ENCODE measurements at regions not wholly inside any gene's neighbourhood (a gene's known extent, or its start where the extent isn't known, plus 50 kb on each side); places are given as distances from the start of the nearest gene placed in this dataset.

- Histone ChIP-seq H3K27me3 (no peaks in the 10 kb centered on the region), H3K36me3 (no peaks in the 10 kb centered on the region), H3K4me3 (no peak overlapping the region), H3K4me1 (ENCODE audit: low read depth) (no peaks in the 10 kb centered on the region), H3K27ac (no peak overlapping the region), H3K9me3 (ENCODE audit: low read depth) (no peaks in the 10 kb centered on the region)
- TF ChIP-seq CTCF (IDR thresholded peaks at IDR 0.05; ENCODE audit: low read depth, low read length) = no peak
- DNase-seq (ENCODE audit: low read depth in 1 of 2, low spot score in 1 of 2) = no peak
Measured at GRCh38 chr9:26537211-26537610, 355.4 kb downstream of the CAAP1 start.

GRCh38 chr9:26535151-26535550 is 357.5 kb downstream of the CAAP1 start:
- H3K4me1 ChIP-seq (ENCODE audit: low read depth) = no peaks in the 10 kb centered on the region
- no peaks in the 10 kb centered on the region for H3K9me3 ChIP-seq (ENCODE audit: low read depth)
- no peak overlapping the region for H3K27ac ChIP-seq
- no peak for DNase-seq (ENCODE audit: low read depth in 1 of 2, low spot score in 1 of 2)
- TF ChIP-seq CTCF (IDR thresholded peaks at IDR 0.05; ENCODE audit: low read depth, low read length) = no peak
- H3K27me3 ChIP-seq = peaks cover 8% of the 10 kb centered on the region
- H3K36me3 ChIP-seq = no peaks in the 10 kb centered on the region
- H3K4me3 ChIP-seq = no peak overlapping the region

- Histone ChIP-seq H3K4me3 (no peak overlapping the region), H3K27me3 (peaks cover 11% of the 10 kb centered on the region), H3K4me1 (ENCODE audit: low read depth) (no peaks in the 10 kb centered on the region)
Measured at GRCh38 chr9:26530841-26531240, 361.8 kb downstream of the CAAP1 start.

GRCh38 chr9:26527931-26528330 is 364.7 kb downstream of the CAAP1 start:
- H3K36me3 ChIP-seq = no peaks in the 10 kb centered on the region
- no peak for DNase-seq (ENCODE audit: low read depth in 1 of 2, low spot score in 1 of 2)
- no peak for TF ChIP-seq CTCF (IDR thresholded peaks at IDR 0.05; ENCODE audit: low read depth, low read length)
- no peaks in the 10 kb centered on the region for H3K4me1 ChIP-seq (ENCODE audit: low read depth)
- no peak overlapping the region for H3K4me3 ChIP-seq
- no peaks in the 10 kb centered on the region for H3K9me3 ChIP-seq (ENCODE audit: low read depth)
- H3K27ac ChIP-seq = no peak overlapping the region
- peaks cover 11% of the 10 kb centered on the region for H3K27me3 ChIP-seq

More at GRCh38 chr9:26530841-26531240, 361.8 kb downstream of the CAAP1 start:
- Histone ChIP-seq H3K36me3 (no peaks in the 10 kb centered on the region), H3K9me3 (ENCODE audit: low read depth) (no peaks in the 10 kb centered on the region), H3K27ac (no peak overlapping the region)
- TF ChIP-seq CTCF (IDR thresholded peaks at IDR 0.05; ENCODE audit: low read depth, low read length) = no peak
- no peak for DNase-seq (ENCODE audit: low read depth in 1 of 2, low spot score in 1 of 2)

GRCh38 chr9:26524267-26524666 is 368.3 kb downstream of the CAAP1 start:
- Histone ChIP-seq H3K36me3 (no peaks in the 10 kb centered on the region), H3K27me3 (peaks cover 3% of the 10 kb centered on the region), H3K27ac (no peak overlapping the region), H3K4me3 (no peak overlapping the region), H3K4me1 (ENCODE audit: low read depth) (no peaks in the 10 kb centered on the region), H3K9me3 (ENCODE audit: low read depth) (no peaks in the 10 kb centered on the region)
- TF ChIP-seq CTCF (IDR thresholded peaks at IDR 0.05; ENCODE audit: low read depth, low read length) = no peak
- DNase-seq (ENCODE audit: low read depth in 1 of 2, low spot score in 1 of 2) = peak in 1 of 2 donors; percentile 29

- H3K4me1 ChIP-seq (ENCODE audit: low read depth) = no peaks in the 10 kb centered on the region
- no peak overlapping the region for H3K27ac ChIP-seq
- no peak overlapping the region for H3K4me3 ChIP-seq
- peaks cover 3% of the 10 kb centered on the region for H3K27me3 ChIP-seq
- no peaks in the 10 kb centered on the region for H3K36me3 ChIP-seq
- no peak for TF ChIP-seq CTCF (IDR thresholded peaks at IDR 0.05; ENCODE audit: low read depth, low read length)
- DNase-seq (ENCODE audit: low read depth in 1 of 2, low spot score in 1 of 2) = no peak
- no peaks in the 10 kb centered on the region for H3K9me3 ChIP-seq (ENCODE audit: low read depth)
Measured at GRCh38 chr9:26523577-26523976, 369.0 kb downstream of the CAAP1 start.
